IMR-90 (cell line): ENCODE measurements at regions not wholly inside any gene's neighbourhood (a gene's known extent, or its start where the extent isn't known, plus 50 kb on each side); places are given as distances from the start of the nearest gene placed in this dataset.

Experiments used
- ATAC-seq: fragments of 200-7000 bp; cut with Tn5 transposase; 2 replicates; pipeline ENCODE4 v1.9.1; 2020; ENCODE audit warnings: low read depth, mild to moderate bottlenecking, moderate library complexity
- BruUV-seq: library from RNA; stranded (reverse); fragments of 400-500 nt; replicated peaks from 2 replicates; lab custom pipeline; 2021; lab: Mats Ljungman, UMichigan
- CTCF ChIA-PET: fragments of 300-600 bp; formaldehyde crosslinking; extraction: SDS; loops from one replicate; lab custom pipeline; 2021; ENCODE audit warnings: antibody characterized with exemption; lab: Yijun Ruan, JAX
- POLR2A ChIA-PET: fragments of 300-600 bp; sonication (Branson Sonifier 250); formaldehyde crosslinking; loops from one replicate; lab custom pipeline; 2022; ENCODE audit warnings: antibody characterized with exemption; ENCODE audit not compliant: unreplicated experiment; lab: Charles Lee
- DNase-seq: peaks from one replicate; pipeline ENCODE4 v3.0.0; 2013
- H2AFZ ChIP-seq: replicated peaks from 2 replicates; pipeline ENCODE3; 2013; ENCODE audit warnings: low read length, mild to moderate bottlenecking; ENCODE audit not compliant: poor library complexity
- H2AK5ac ChIP-seq: 2 replicates; pipeline ENCODE4 v1.6.1; 2013; ENCODE audit warnings: low read depth, low read length, inconsistent platforms
- H2AK9ac ChIP-seq: replicated peaks from 2 replicates; pipeline ENCODE3; 2013; ENCODE audit warnings: mild to moderate bottlenecking, low read depth, low read length, moderate library complexity; ENCODE audit not compliant: poor library complexity
- H2BK120ac ChIP-seq: 2 replicates; pipeline ENCODE4 v1.6.1; 2013; ENCODE audit warnings: low read depth, low read length, inconsistent platforms
- H2BK15ac ChIP-seq: 3 replicates; pipeline ENCODE4 v1.6.1; 2013; ENCODE audit warnings: low read depth, low read length, inconsistent platforms
- H2BK20ac ChIP-seq: 2 replicates; pipeline ENCODE4 v1.6.1; 2013; ENCODE audit warnings: low read depth, mild to moderate bottlenecking, inconsistent platforms, low read length, moderate library complexity
- H2BK5ac ChIP-seq: 2 replicates; pipeline ENCODE4 v1.6.1; 2013; ENCODE audit warnings: mild to moderate bottlenecking, low read depth, low read length, inconsistent platforms; ENCODE audit not compliant: poor library complexity, severe bottlenecking
- H3K14ac ChIP-seq: replicated peaks from 2 replicates; pipeline ENCODE4 v1.6.1; 2013; ENCODE audit warnings: low read depth, low read length, inconsistent platforms
- H3K18ac ChIP-seq: 2 replicates; pipeline ENCODE4 v1.6.1; 2013; ENCODE audit warnings: low read depth, low read length, control low read depth
- H3K23ac ChIP-seq: 2 replicates; pipeline ENCODE4 v1.6.1; 2013; ENCODE audit warnings: low read depth, low read length, inconsistent platforms
- H3K27ac ChIP-seq: 2 replicates; pipeline ENCODE4 v1.5.1; 2013; ENCODE audit warnings: mild to moderate bottlenecking, control low read depth, low read length; ENCODE audit not compliant: insufficient read depth
- H3K27me3 ChIP-seq: 2 replicates; pipeline ENCODE4 v1.6.1; 2013; ENCODE audit warnings: low read length; ENCODE audit not compliant: control insufficient read depth, insufficient read depth
- H3K36me3 ChIP-seq: 2 replicates; pipeline ENCODE4 v1.6.1; 2013; ENCODE audit warnings: low read length, mixed read lengths; ENCODE audit not compliant: control insufficient read depth, insufficient read depth
- H3K4ac ChIP-seq: 2 replicates; pipeline ENCODE4 v1.6.1; 2013; ENCODE audit warnings: low read depth, low read length, inconsistent platforms
- H3K4me1 ChIP-seq: 2 replicates; pipeline ENCODE4 v1.6.1; 2013; ENCODE audit warnings: low read length, mixed read lengths; ENCODE audit not compliant: control insufficient read depth, insufficient read depth
- H3K4me2 ChIP-seq: 2 replicates; pipeline ENCODE4 v1.6.1; 2013; ENCODE audit warnings: low read depth, mild to moderate bottlenecking, control low read depth, low read length, moderate library complexity
- H3K4me3 ChIP-seq: 2 replicates; pipeline ENCODE4 v1.5.1; 2013; ENCODE audit warnings: low read depth, mild to moderate bottlenecking, control low read depth, low read length, moderate library complexity; ENCODE audit not compliant: insufficient read depth
- H3K56ac ChIP-seq: 2 replicates; pipeline ENCODE4 v1.6.1; 2013; ENCODE audit warnings: low read length, inconsistent platforms; ENCODE audit not compliant: insufficient read depth; ENCODE audit errors: extremely low read depth
- H3K79me1 ChIP-seq, 2 experiments: 2 replicates each; pipeline ENCODE4 v1.6.1; 2013; ENCODE audit warnings: low read length in 2 of 2, inconsistent platforms in 1 of 2, low read depth in 1 of 2
- H3K9ac ChIP-seq: 2 replicates; pipeline ENCODE4 v1.6.1; 2013; ENCODE audit warnings: low read depth, low read length, control low read depth
- H3K9me1 ChIP-seq: 2 replicates; pipeline ENCODE4 v1.6.1; 2013; ENCODE audit warnings: low read length, inconsistent platforms; ENCODE audit not compliant: insufficient read depth
- H3K9me3 ChIP-seq: 2 replicates; pipeline ENCODE4 v1.6.1; 2013; ENCODE audit warnings: low read length; ENCODE audit not compliant: control insufficient read depth, insufficient read depth
- H4K20me1 ChIP-seq: 2 replicates; pipeline ENCODE4 v1.6.1; 2013; ENCODE audit warnings: low read length, inconsistent platforms; ENCODE audit not compliant: insufficient read depth
- H4K5ac ChIP-seq: 2 replicates; pipeline ENCODE4 v1.6.1; 2013; ENCODE audit warnings: mild to moderate bottlenecking, low read depth, low read length, control low read depth
- H4K8ac ChIP-seq, 2 experiments: 2 replicates each; pipeline ENCODE4 v1.6.1; 2013; ENCODE audit warnings: low read depth in 2 of 2, low read length in 2 of 2, control low read depth in 1 of 2, inconsistent platforms in 1 of 2
- H4K91ac ChIP-seq: 2 replicates; pipeline ENCODE4 v1.6.1; 2013; ENCODE audit warnings: low read depth, low read length, inconsistent platforms; ENCODE audit not compliant: insufficient read depth
- CEBPB ChIP-seq: IDR thresholded peaks from 2 replicates; pipeline ENCODE4 v1.6.1; 2012; ENCODE audit warnings: low read depth, low read length, improper control_type of control experiment
- CHD1 ChIP-seq: IDR thresholded peaks from 2 replicates; pipeline ENCODE4 v1.6.1; 2012; ENCODE audit warnings: low read depth, low read length, improper control_type of control experiment
- ELK1 ChIP-seq: fragments of 150-350 bp; IDR thresholded peaks from 2 replicates; pipeline ENCODE4 v1.6.1; 2016; ENCODE audit warnings: low read depth, mild to moderate bottlenecking, low read length, moderate library complexity, borderline replicate concordance
- FOS ChIP-seq: fragments of 150-350 bp; IDR thresholded peaks from 2 replicates; pipeline ENCODE4 v1.6.1; 2016; ENCODE audit warnings: low read depth, low read length
- MAFK ChIP-seq: IDR thresholded peaks from 2 replicates; pipeline ENCODE4 v1.6.1; 2012; ENCODE audit warnings: low read depth, low read length, improper control_type of control experiment
- MAZ ChIP-seq: IDR thresholded peaks from 2 replicates; pipeline ENCODE4 v1.6.1; 2012; ENCODE audit warnings: low read depth, mild to moderate bottlenecking, low read length, improper control_type of control experiment, moderate library complexity, borderline replicate concordance
- MXI1 ChIP-seq: IDR thresholded peaks from 2 replicates; pipeline ENCODE4 v1.6.1; 2012; ENCODE audit warnings: low read depth, mild to moderate bottlenecking, low read length, moderate library complexity, borderline replicate concordance
- NFE2L2 ChIP-seq: fragments of 150-350 bp; IDR thresholded peaks from 2 replicates; pipeline ENCODE4 v1.6.1; 2016; ENCODE audit warnings: low read depth, mild to moderate bottlenecking, low read length
- POLR2A ChIP-seq: IDR thresholded peaks from 2 replicates; pipeline ENCODE4 v1.6.1; 2012; ENCODE audit warnings: mild to moderate bottlenecking, low read depth, low read length
- RAD21 ChIP-seq: IDR thresholded peaks from 2 replicates; pipeline ENCODE4 v1.6.1; 2012; ENCODE audit warnings: low read length, improper control_type of control experiment
- RFX5 ChIP-seq: IDR thresholded peaks from 2 replicates; pipeline ENCODE4 v1.8.0; 2012; ENCODE audit warnings: low read depth, mild to moderate bottlenecking, low read length, moderate library complexity
- SMC3 ChIP-seq: fragments of 150-350 bp; IDR thresholded peaks from 2 replicates; pipeline ENCODE4 v1.6.1; 2016; ENCODE audit warnings: low read depth, mild to moderate bottlenecking, antibody characterized with exemption, low read length, moderate library complexity
- WGBS, 2 experiments: methylation state at CpG; one replicate each; pipeline versions ENCODE4 v1.1.5 to v1.1.7; 2013; ENCODE audit warnings: missing lambda C conversion rate in 2 of 2; ENCODE audit not compliant: insufficient read length in 1 of 2; ENCODE audit errors: extremely low coverage in 2 of 2; 5-methylcytosine and 5-hydroxymethylcytosine counted together
- dilution Hi-C: fragments of 300-500 bp; cut with HindIII; formaldehyde crosslinking; loops from one replicate; pipeline ENCODE4 v1.14.3; 2018; ENCODE audit warnings: low sequenced_read_pairs; ENCODE audit not compliant: unreplicated experiment
- in situ Hi-C: fragments of 300-500 bp; cut with MboI; formaldehyde crosslinking; loops from 3 replicates; pipeline ENCODE4 v1.14.3; 2019; ENCODE audit warnings: low sequenced_read_pairs, inconsistent platforms, mixed read lengths
- intact Hi-C: fragments of 100-400 bp; cut with micrococcal nuclease; formaldehyde crosslinking; loops from 2 replicates; pipeline ENCODE4 v1.10.0; 2022
- TF ChIP-seq, protein P1 (sequence below): fragments of 150-350 bp; IDR thresholded peaks from 2 replicates; pipeline ENCODE4 v1.6.1; 2017; ENCODE audit warnings: mild to moderate bottlenecking, antibody characterized with exemption, low read length, low read depth

DNA sequence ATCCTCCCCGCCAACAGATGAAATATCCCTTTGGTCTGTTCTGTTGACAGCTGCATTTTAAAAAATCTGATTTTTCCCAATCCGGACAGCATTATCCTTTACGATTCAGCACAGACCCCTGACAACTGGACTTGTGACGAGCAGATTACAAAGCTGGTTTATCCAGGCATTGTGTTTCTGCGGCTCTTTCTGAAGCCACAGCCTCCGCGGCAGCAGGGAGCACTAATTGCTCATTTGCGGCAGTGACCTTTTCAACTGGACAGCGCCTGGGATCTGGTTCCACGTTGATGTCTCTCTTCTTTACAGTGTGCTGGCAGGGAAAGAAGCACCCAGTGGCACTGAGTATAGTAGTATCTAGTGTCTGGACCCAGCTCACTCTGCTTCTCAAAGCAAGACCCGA lies 351.2 kb downstream of the ZNF608 start:
- CTCF ChIA-PET = no interaction called here

More for the DNA sequence above, 351.2 kb downstream of the ZNF608 start:
- H3K79me1 ChIP-seq = no peaks in the 10 kb centered on the region
- no peak for DNase-seq
- in situ Hi-C loops (no loop called here), dilution Hi-C loops (no loop called here), intact Hi-C loops (no loop called here)
- H3K14ac ChIP-seq = no peak overlapping the region
- H4K20me1 ChIP-seq = no peaks in the 10 kb centered on the region
- H4K91ac ChIP-seq = no peak overlapping the region
- no peak for ATAC-seq
- no peak overlapping the region for H3K4ac ChIP-seq
- H3K18ac ChIP-seq = no peak overlapping the region
- H2AK5ac ChIP-seq = no peak overlapping the region
- no peak overlapping the region for H4K5ac ChIP-seq
- no peak overlapping the region for H3K4me3 ChIP-seq
- H3K9me3 ChIP-seq = peaks cover 2% of the 10 kb centered on the region; the same call in 1 of the 2 replicates
- no peak overlapping the region for H3K56ac ChIP-seq
- no peaks in the 10 kb centered on the region for H3K9me1 ChIP-seq
- POLR2A ChIA-PET = no interaction called here
- no peak overlapping the region for H2BK20ac ChIP-seq
- H3K9ac ChIP-seq = no peak overlapping the region
- H3K27ac ChIP-seq = no peak overlapping the region
- no peak overlapping the region for H2BK15ac ChIP-seq
- no peak for TF ChIP-seq MXI1
- TF ChIP-seq CHD1 = no peak
- TF ChIP-seq, protein P1, sequence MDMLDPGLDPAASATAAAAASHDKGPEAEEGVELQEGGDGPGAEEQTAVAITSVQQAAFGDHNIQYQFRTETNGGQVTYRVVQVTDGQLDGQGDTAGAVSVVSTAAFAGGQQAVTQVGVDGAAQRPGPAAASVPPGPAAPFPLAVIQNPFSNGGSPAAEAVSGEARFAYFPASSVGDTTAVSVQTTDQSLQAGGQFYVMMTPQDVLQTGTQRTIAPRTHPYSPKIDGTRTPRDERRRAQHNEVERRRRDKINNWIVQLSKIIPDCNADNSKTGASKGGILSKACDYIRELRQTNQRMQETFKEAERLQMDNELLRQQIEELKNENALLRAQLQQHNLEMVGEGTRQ = no peak
- no peak for TF ChIP-seq MAZ
- no peak for TF ChIP-seq MAFK
- no peak for TF ChIP-seq SMC3
- no peak for TF ChIP-seq FOS
- no peak for TF ChIP-seq ELK1
- no peak for TF ChIP-seq POLR2A
- TF ChIP-seq RAD21 = no peak
- TF ChIP-seq NFE2L2 = no peak
- TF ChIP-seq RFX5 = no peak
- TF ChIP-seq CEBPB = no peak
- H2BK5ac ChIP-seq = no peak overlapping the region
- no peak overlapping the region for H2AFZ ChIP-seq
- H4K8ac ChIP-seq = no peak overlapping the region
- H3K23ac ChIP-seq = no peak overlapping the region
- H3K4me1 ChIP-seq = no peaks in the 10 kb centered on the region
- no peak overlapping the region for H2BK120ac ChIP-seq
- WGBS, 2 experiments = 61% methylated on average over 9 of the region's 11 CpGs; no CpG with 5 or more reads in 1 of the 2 experiments
- H3K27me3 ChIP-seq = 0 out of 2 replicates have a peak, but pooled peaks cover 2% of the 10 kb centered on the region
- no peak overlapping the region for H2AK9ac ChIP-seq
- no TSS peak for BruUV-seq
- H3K4me2 ChIP-seq = no peak overlapping the region
- no peaks in the 10 kb centered on the region for H3K36me3 ChIP-seq
